Right ventricle myocardium superior (tissue), 1 donor: ENCODE measurements at regions not wholly inside any gene's neighbourhood (a gene's known extent, or its start where the extent isn't known, plus 50 kb on each side); places are given as distances from the start of the nearest gene placed in this dataset.

ENCODE experiments used
- ATAC-seq: fragments of 200-7000 bp; cut with Tn5 transposase; one replicate; pipeline ENCODE4 v1.9.1; 2020; ENCODE audit warnings: mild to moderate bottlenecking; ENCODE audit not compliant: poor library complexity
- DNase-seq: peaks from one replicate; pipeline ENCODE4 v3.0.0-alpha.2; 2020
- intact Hi-C: fragments of 100-400 bp; cut with DNase I; formaldehyde crosslinking; loops from one replicate; pipeline ENCODE4 v1.11.2; 2022
- donor health status: DM: no; HTN: yes; CAD: no; lungs with severe emphysema.

DNA sequence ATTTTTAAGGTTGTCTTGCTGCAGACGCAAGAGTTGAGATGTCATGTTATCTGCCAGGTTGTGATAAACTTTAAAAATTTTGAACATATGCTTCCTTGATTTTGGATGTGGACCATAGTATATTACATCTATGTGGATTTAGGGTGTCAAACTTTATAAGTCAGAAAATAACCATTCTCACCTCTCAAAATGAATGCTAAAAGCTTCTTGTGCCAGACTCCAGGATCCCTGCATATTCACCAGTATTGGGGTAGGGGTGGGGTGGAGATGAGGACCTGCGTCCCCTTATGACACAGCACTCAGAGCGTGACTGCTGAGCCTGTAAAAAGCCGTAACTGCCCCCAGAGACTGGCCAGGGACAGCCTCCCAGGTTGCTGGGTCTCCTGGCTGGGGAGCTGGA is 524.4 kb downstream of the LMO7 start:
- intact Hi-C loops, result no loop called here
- ATAC-seq (peak; percentile 26), DNase-seq (no peak)

DNA sequence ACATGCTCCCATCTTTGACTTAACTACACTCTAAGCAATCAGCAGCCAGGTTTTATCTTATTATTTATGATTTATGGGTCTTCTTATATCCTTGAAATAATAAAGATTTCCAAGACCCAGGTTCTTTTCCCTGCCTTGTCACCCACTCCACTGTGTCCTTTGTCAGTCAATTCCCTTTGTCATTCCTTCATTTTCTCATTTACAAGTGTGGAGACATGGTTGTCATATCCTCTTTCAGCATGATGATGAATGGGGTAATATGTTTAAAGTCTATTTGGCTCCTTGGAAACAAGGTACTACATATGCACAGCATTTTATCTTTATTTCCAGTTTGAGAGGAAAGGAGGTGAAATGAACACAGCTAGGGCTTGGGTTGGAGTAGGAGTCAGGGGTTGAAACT is 521.8 kb downstream of the LMO7 start:
- no peak for DNase-seq
- no peak for ATAC-seq
- intact Hi-C loops, result no loop called here

DNA sequence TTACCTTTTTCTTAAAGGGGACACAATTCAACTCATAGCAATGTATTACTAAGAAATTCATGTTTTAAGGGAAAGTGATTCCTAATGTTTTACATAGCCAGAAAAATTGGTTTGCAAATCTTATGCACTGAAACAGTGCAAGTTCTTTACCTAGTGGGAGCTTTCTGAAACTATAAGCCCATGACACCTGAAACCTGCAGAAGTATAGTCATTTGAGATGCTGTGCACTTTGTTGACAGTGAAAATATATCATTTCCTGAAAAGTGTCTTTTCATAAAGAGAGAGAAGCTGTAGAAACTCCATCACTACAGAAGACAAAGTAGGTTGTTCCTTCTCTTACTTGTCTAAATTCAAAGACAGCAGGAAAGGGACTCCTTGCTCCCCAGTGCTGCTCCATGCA is 517.1 kb downstream of the LMO7 start:
- intact Hi-C loops, result no loop called here
- ATAC-seq (no peak), DNase-seq (no peak)

DNA sequence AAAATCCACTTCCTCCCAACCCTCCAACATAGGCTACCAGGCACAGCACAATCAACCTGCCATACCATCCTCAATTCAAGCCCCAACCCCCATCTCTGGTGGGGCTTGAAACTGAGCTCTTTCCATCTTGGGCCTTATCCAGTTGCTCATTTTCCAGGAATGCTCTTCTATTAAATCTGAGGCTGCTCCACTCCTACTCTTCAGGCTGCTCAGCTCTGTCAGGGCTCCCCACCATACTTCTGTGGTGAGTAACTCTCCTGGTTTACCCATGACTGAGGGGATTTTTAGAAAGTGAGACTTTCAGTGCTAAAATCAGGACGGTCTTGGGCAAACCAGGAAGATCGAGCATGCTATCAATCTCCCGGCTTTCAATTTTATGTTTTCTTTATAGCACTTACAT is 512.8 kb downstream of the LMO7 start:
- intact Hi-C loops, result no loop called here
- DNase-seq (no peak), ATAC-seq (no peak)

DNA sequence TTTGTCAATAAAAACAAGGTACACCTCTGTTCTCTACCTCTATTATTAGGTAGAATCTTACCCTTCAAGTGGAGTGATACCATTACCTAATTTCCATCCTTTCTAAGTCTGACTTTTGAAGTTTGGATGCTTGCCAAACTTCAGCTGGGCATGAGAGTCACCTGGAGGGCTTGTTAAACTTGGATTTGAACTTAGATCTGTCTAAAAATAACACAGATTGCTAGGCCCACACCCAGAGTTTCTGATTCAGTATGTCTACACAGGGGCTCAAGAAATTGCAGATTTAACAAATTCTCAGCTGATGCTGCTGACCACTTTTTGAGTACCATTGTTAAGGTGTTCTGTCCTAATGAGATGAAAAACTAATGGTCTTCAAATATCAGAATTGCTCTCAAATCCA is 512.2 kb downstream of the LMO7 start:
- intact Hi-C loops, result no loop called here

DNA sequence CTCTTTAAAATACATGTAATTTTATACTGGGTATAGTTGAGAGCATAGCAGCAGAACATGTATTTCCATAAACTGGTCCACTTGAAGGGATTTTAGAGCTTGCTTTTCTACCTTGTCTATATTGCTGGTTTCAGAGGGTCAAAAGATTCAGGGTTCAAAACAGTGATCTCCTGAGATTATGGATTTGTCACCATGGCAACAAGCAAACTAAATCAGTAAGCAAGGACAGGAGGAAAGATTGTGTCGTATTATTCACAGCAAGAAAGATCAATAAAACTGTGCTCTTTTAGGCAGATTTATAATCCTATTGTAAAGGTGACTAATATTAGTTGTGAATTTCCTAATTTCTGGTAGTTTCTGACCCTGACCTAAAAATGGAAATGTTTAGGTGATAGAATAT is 496.4 kb downstream of the LMO7 start:
- ATAC-seq (no peak), DNase-seq (no peak)
- intact Hi-C loops, result no loop called here

More for the DNA sequence above, 512.2 kb downstream of the LMO7 start:
- DNase-seq (no peak), ATAC-seq (no peak)

DNA sequence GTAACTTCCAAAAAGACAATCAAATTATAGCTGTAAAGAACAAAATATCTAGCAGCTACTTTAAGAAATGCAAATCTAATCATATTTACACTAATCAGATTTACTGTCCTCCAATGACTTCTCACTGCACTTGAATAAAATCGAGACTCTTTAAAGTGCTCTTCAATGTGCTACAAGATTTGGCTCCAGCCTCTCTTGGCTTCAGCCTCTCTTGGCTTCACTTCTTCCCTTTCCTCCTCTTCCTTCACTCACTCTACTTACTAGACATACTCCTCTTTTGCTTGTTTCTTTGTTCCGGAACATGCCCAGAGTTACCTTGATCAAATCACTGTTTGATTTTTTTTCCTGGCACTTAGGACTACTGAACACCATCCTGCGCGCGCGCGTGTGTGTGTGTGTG is 495.4 kb downstream of the LMO7 start:
- ATAC-seq (no peak), DNase-seq (no peak)
- intact Hi-C loops, result no loop called here

DNA sequence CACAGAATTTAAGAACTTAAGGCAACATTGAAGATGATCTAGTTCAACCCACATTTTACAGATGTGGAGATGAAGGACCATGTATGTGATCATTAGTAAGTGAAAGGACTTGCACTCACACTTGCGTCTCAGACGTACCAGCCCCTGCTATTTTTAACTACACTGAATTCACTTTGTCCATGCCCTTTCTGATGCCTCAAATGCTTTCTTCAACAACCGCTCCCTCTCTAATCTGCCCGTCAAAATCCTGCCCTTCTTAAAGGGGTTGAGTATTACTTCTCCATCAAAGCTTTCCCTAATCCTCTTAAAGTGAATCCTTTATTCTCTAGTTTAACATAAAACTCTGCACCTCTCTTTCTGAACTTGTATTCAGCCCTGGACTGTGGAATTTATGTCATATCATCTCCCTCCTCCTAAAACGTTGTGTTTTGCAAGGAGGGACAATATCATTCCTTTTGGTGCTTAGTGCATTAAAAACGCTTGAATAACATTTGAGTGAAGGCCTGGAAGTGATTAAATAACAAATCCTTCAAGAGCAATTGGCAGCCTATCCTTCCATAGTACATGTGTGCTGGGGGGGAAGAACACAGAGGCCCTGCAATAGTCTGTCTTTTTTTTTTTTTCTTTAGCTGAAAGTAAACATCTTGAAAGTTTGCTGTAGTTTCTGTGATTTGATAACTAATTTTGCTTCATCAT is 493.3 kb downstream of the LMO7 start:
- intact Hi-C loops, result no loop called here
- DNase-seq (no peak), ATAC-seq (peak; percentile 73)

DNA sequence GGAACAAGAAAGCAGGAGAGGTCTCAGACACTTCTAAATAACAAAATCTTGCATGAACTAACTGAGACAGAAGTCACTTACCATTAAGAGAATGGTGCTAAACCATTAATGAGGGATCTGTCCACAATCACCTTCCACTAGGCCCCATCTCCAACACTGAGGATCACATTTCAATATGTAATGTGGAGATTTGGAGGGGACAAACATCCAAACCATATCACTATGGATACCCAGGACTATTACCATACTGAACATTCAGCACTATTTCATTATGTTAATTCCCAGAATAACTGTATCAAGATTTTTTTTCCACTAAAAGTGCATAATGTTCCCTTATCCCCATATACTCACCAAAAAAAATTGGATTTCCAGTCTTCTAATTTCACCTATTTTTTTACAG is 491.8 kb downstream of the LMO7 start:
- no peak for ATAC-seq
- DNase-seq, result no peak
- intact Hi-C loops, result no loop called here

DNA sequence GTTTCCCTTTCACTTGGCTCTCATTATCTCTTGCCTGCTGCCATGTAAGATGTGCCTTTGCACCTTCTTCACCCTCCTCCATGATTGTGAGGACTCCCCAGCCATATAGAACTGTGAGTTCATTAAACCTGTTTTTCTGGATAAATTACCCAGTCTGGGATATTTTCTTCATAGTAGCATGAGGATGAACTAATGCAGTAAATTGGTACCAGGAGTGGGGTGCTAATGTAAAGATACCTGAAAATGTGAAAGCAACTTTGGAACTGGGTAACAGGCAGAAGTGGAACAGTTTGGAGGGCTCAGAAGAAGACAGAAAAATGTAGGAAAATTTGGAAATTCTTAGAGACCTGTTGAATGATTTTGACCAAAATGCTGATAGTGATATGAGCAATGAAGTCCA is 487.4 kb downstream of the LMO7 start:
- ATAC-seq, result no peak
- no peak for DNase-seq
- intact Hi-C loops, result no loop called here

DNA sequence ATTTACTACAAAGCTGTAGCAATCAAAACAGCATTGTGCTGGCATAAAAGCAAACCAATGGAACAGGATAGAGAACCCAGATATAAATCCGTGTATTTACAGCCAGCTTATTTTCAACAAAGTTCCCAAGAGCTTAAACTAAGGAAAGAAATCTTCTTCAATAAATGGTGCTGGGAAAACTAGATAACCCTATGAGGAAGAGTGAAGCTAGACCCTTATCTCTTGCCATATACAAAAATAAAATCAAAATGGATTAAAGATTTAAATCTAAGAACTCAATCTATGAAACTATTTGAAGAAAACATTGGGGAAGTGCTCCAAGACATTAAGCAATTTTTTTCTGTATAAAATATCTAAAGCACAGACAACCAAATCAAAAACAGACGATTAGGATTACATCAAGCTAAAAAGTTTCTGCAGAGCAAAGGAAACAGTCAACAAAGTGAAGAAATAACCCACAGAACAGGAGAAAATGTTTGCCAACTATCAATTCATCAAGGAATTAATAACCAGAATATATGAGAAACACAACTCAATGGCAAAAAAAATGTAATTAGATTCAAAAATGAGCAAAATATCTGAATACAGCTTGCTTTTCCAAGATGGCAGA is 480.7 kb downstream of the LMO7 start:
- no peak for DNase-seq
- ATAC-seq, result no peak
- intact Hi-C loops, result no loop called here

DNA sequence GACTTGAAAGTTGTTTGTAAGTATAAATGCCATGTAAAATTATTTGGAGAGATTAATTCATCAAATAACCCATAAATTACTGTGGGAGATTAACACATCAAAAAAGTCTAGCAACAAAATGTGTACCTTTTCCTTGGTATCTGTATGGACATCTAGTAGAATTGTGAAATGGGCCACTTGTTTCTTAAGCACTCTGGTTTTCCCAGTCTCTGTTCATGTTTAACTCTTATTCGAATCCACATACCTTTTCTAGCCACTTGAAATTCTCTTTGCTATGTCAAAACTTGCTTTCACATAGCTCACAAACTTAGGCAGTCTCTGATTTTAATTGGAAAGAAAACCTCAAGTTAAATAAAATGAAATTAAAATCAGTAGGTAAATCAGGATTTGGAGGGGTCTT is 470.6 kb downstream of the LMO7 start:
- DNase-seq, result no peak
- ATAC-seq, result no peak
- intact Hi-C loops, result no loop called here

DNA sequence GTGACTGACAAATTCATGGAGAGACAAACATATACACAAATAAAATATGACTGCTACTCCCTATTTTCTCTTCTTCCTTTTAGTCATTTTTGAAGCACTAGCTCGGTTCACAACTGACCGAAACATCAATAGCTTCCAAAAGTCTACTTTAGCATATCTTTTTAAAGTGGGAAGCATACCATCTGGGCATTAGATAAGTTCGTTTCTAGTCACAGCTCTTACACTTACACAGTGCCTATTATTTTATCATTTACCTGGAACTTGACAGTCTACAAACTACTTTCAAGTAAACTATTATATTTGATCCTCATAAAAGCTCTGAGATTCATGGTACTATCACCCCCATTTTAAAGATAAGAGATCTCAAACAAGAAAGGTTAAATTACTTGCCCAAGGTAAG is 458.5 kb downstream of the LMO7 start:
- intact Hi-C loops, result no loop called here
- ATAC-seq (no peak), DNase-seq (no peak)

DNA sequence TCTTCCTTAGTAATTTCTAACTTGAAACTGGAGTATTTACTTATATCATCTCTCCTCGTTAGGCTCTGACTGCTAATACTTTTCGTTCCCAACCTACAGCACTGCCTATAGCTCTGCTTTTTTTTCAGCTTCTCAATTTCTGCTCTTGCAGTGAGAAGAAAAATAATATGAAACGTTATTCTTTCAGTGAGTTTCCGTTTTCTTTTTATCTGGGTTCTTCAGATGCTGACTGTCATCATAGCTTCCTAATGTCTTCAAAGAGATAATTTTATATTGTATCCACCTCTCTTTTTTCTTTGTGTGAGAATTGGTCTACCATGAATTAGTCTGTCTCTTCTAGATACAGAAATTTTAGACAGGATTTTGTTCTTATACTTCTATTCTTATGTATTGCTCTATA is 454.9 kb downstream of the LMO7 start:
- ATAC-seq, result no peak
- intact Hi-C loops, result no loop called here
- no peak for DNase-seq

DNA sequence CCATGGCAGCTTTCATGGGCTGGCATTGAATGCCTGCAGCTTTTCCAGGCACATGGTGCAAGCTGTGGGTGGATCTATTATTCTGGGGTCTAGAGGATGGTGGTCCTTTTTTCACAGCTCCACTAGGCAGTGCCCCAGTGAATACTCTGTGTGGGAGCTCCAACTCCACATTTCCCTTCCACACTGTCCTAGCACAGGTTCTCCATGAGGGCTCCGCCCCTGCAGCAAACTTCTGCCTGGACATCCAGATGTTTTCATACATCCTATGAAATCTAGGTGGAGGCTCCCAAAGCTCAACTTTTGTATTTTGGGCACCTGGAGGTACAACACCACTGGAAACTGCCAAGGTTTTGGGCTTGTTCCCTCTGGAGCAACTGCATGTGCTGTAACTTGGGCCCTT is 450.6 kb downstream of the LMO7 start:
- intact Hi-C loops, result no loop called here
- ATAC-seq, result no peak
- no peak for DNase-seq

DNA sequence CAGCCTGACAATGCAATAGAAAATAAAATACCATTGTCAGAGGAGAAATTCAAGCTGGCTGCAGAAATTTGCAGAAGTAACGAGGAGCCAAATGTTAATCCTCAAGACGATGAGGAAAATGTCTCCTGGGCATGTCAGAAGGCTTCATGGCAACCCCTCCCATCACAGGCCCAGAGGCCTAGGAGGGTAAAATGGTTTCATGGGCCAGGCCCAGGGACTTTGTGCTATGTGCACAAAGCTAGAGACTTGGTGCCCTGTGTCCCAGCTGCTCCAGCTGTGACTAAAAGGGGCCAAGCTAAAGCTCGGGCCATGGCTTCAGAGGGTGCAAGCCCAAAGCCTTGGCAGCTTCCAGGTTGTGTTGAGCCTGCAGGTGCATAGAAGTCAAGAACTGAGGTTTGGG is 431.7 kb downstream of the LMO7 start:
- ATAC-seq (no peak), DNase-seq (no peak)
- intact Hi-C loops, result no loop called here

DNA sequence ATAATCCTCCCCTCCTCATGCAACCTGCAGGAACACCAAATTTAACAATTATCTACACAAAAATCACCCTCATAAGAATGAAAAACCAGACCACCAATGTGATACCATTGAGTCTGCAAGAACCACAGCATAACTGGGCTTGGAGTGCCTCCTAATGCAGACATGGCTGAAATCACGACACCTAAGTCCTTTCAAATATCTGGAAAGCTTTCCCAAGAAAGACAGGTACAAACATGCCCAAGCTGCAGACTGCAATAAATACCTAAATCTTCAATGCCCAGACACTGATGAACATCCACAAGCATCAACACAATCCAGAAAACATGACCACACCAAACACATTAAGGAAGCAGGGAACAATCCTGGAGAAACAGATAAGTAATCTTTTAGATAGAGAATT is 417.1 kb downstream of the LMO7 start:
- no peak for DNase-seq
- no peak for ATAC-seq
- intact Hi-C loops, result no loop called here

DNA sequence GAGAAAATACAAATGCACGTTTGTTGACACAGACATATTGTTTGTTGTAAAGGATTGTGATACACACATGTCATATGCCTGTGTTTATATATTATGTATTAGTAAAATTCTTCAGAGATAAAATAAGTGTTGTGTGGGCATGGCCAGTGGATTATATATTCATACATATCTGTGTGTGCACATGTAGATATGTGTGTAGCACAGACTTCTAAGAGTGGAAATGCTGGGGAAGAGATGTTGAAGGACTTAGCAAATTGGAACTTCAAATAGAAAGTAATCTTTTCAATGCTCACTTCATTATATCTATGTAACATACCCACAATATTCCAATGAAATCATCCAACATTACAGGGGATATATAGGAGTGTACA is 413.2 kb downstream of the LMO7 start:
- intact Hi-C loops, result no loop called here
- DNase-seq (no peak), ATAC-seq (no peak)

DNA sequence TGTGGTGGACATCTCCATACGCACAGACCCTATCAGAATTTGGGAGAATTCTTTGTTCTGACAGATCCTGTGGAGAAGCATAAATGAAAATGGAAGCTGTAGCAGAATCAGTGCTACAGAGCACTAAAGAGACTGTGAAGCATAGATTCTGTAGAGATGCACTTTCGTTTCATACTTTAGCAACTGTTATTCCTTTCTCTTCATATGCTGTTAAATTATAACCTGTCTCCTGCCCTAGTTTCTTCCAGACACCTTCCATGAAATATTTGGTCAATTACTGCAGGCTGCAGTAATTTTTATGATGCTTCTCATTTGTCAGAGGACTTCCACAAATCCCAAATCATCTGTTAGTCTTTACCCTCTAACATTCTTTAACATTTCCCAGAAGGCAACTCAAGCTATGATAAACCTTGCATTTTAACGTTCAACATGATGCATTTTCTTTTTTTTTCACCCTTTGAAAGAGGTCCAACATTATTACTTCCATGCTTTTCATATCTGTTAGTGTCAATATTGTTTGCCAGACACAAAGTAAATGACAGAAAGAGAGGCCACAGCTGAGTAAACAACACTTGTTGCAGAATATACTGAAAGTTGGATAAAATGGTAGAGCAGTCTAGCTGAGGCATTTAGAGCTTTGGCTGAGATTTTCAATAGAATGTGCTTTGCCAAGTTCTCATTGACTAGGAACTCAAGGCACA is 412.7 kb downstream of the LMO7 start:
- no peak for DNase-seq
- intact Hi-C loops, result no loop called here
- no peak for ATAC-seq

DNA sequence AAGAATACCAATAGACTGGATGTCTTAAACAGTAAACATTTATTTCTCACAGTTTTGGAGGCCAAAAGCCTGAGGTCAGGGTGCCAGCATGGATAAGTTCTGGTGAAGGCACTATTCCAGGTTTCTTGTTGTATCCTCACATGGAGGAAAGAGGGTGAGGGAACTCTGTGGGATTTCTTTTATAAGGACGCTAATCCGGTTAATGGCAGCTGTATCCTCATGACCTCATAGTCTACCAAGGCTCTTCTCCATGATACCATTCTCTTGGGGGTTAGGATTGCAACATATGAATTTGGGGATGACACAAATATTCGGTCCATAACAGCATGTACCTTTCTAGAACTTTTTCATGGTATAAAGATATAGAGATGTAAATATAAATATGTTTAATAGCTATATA is 412.0 kb downstream of the LMO7 start:
- no peak for ATAC-seq
- intact Hi-C loops, result no loop called here
- no peak for DNase-seq

DNA sequence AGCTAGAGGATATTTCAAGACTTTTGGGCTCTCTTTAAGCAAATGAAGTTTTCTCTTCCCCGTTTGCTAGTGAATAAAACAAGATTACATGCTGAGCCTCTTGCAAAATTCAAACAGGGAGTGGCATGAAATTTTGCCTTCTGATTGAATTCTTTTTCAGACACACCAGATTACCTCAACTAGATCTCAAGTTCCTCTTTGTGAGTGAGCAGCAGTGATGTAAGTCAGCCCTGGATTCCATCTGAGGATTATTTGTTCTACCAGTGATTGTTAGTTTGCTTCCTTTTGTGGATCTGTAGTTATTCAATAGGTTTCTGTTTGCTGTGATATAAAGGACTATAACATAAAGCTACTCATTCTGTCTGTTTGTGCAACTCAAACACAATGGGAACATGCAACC is 407.7 kb downstream of the LMO7 start:
- intact Hi-C loops, result no loop called here
- DNase-seq (no peak), ATAC-seq (no peak)
